Vagina (tissue), 2 donors: ENCODE measurements at regions not wholly inside any gene's neighbourhood (a gene's known extent, or its start where the extent isn't known, plus 50 kb on each side); places are given as distances from the start of the nearest gene placed in this dataset.

ENCODE experiments used
- POLR2A ChIP-seq, 2 donors: fragments of 450-650 bp; IDR thresholded peaks; one replicate each; pipeline ENCODE4 v1.6.1; 2017; ENCODE audit warnings: antibody characterized with exemption in 2 of 2, mild to moderate bottlenecking in 2 of 2, moderate library complexity in 2 of 2
- POLR2AphosphoS5 ChIP-seq, 2 donors: sonication (generic); formaldehyde crosslinking; IDR thresholded peaks; one replicate each; pipeline ENCODE4 v1.9.0; 2017; ENCODE audit warnings: antibody characterized with exemption in 2 of 2, mild to moderate bottlenecking in 2 of 2, low read depth in 1 of 2; ENCODE audit not compliant: insufficient read depth in 1 of 2

- TF ChIP-seq POLR2A (IDR thresholded peaks at IDR 0.05) (no peak), POLR2AphosphoS5 (IDR thresholded peaks at IDR 0.05; ENCODE audit: insufficient read depth in 1 of 2, low read depth in 1 of 2) (peak; percentile 57 to 78)
Measured at GRCh38 chr1:8202182-8202905, 115.6 kb upstream of the SLC45A1 start.
